ENCODE measurements at regions not wholly inside any gene's neighbourhood (a gene's known extent, or its start where the extent isn't known, plus 50 kb on each side); places are given as distances from the start of the nearest gene placed in this dataset.
A peak's percentile ranks its signal among the peaks of the same experiment; 100 is the strongest.

- Mint-ChIP-seq H3K9me3 (no peaks in the 10 kb centered on the region), H3K27me3 (ENCODE audit: insufficient read depth, low read depth, poor library complexity) (peaks cover 3% of the 10 kb centered on the region), H3K4me3 (no peak overlapping the region), H3K4me1 (peaks cover 17% of the 10 kb centered on the region), H3K36me3 (ENCODE audit: low read depth) (no peaks in the 10 kb centered on the region; the same call in 2 of the 3 replicates), H3K27ac (no peak overlapping the region)
- H3K9me2 ChIP-seq (ENCODE audit: insufficient read depth) = no peaks in the 10 kb centered on the region; the same call in 1 of the 2 replicates
- H3F3A ChIP-seq (replicated peaks; ENCODE audit: low read depth) = no peaks in the 10 kb centered on the region
- ATAC-seq = peak; percentile 90
- no peak overlapping the region for H3K4me2 ChIP-seq
- H3K4me3 ChIP-seq = no peak overlapping the region
- no peaks in the 10 kb centered on the region for H4K20me1 ChIP-seq (replicated peaks; ENCODE audit: insufficient read depth)
- H3K79me2 ChIP-seq (replicated peaks; ENCODE audit: insufficient read depth) = no peaks in the 10 kb centered on the region
- peak; percentile 44 for DNase-seq (ENCODE audit: low spot score)
- peak overlapping the region; percentile 72 for H2AFZ ChIP-seq
- no peak overlapping the region for H3K27ac ChIP-seq (ENCODE audit: low read depth)
- TF ChIP-seq EZH2phosphoT487 (IDR thresholded peaks at IDR 0.05; ENCODE audit: unreplicated experiment) (no peak), NANOG (IDR thresholded peaks at IDR 0.05; ENCODE audit: borderline replicate concordance) (no peak), CREB1 (CRISPR knock-in tag; IDR thresholded peaks at IDR 0.05; ENCODE audit: low read depth) (no peak), JUNB (IDR thresholded peaks at IDR 0.05; ENCODE audit: unreplicated experiment) (no peak)
- no peaks in the 10 kb centered on the region for H3K36me3 ChIP-seq (ENCODE audit: insufficient read depth)
- H3K4me1 ChIP-seq (ENCODE audit: insufficient read depth) = no peaks in the 10 kb centered on the region
- H3K27me3 ChIP-seq (ENCODE audit: insufficient read depth) = no peaks in the 10 kb centered on the region
Observed at GRCh38 chr18:10242936-10243680, 211.3 kb upstream of the APCDD1 start.

- no peaks in the 10 kb centered on the region for H3K79me2 ChIP-seq (replicated peaks; ENCODE audit: insufficient read depth)
- no peak overlapping the region for H3K4me2 ChIP-seq
- H3F3A ChIP-seq (replicated peaks; ENCODE audit: low read depth) = no peaks in the 10 kb centered on the region
- H3K4me1 ChIP-seq (ENCODE audit: insufficient read depth) = no peaks in the 10 kb centered on the region
- no peak overlapping the region for H3K27ac ChIP-seq (ENCODE audit: low read depth)
- no peak overlapping the region for H3K4me3 ChIP-seq
- peaks cover 2% of the 10 kb centered on the region for H3K27me3 Mint-ChIP-seq (ENCODE audit: insufficient read depth, low read depth, poor library complexity)
- H3K4me1 Mint-ChIP-seq = peaks cover 17% of the 10 kb centered on the region
- no peaks in the 10 kb centered on the region; the same call in 2 of the 3 replicates for H3K36me3 Mint-ChIP-seq (ENCODE audit: low read depth)
- H3K27me3 ChIP-seq (ENCODE audit: insufficient read depth) = no peaks in the 10 kb centered on the region
- no peak overlapping the region for H3K4me3 Mint-ChIP-seq
- H3K9me2 ChIP-seq (ENCODE audit: insufficient read depth) = no peaks in the 10 kb centered on the region; the same call in 1 of the 2 replicates
- H3K27ac Mint-ChIP-seq = no peak overlapping the region
- ATAC-seq (no peak), DNase-seq (ENCODE audit: low spot score) (no peak)
- TF ChIP-seq ZNF331 (CRISPR knock-in tag; IDR thresholded peaks at IDR 0.05; ENCODE audit: low read depth) = no peak
- no peak for TF ChIP-seq EZH2phosphoT487 (IDR thresholded peaks at IDR 0.05; ENCODE audit: unreplicated experiment)
- TF ChIP-seq EZH2 (IDR thresholded peaks at IDR 0.05; ENCODE audit: low read depth, unreplicated experiment) = no peak
- no peak for TF ChIP-seq ZNF114 (CRISPR knock-in tag; IDR thresholded peaks at IDR 0.05)
- no peak for TF ChIP-seq JUNB (IDR thresholded peaks at IDR 0.05; ENCODE audit: unreplicated experiment)
- no peak for TF ChIP-seq POLR2AphosphoS5 (IDR thresholded peaks at IDR 0.05; ENCODE audit: low read depth)
- no peak overlapping the region for H2AFZ ChIP-seq
- no peaks in the 10 kb centered on the region for H3K9me3 Mint-ChIP-seq
- no peaks in the 10 kb centered on the region for H3K36me3 ChIP-seq (ENCODE audit: insufficient read depth)
- no peaks in the 10 kb centered on the region for H4K20me1 ChIP-seq (replicated peaks; ENCODE audit: insufficient read depth)
Observed at GRCh38 chr18:10244341-10244740, 210.1 kb upstream of the APCDD1 start.

- no peak for ATAC-seq
- Histone ChIP-seq H3K4me3 (no peak overlapping the region), H3K9me2 (ENCODE audit: insufficient read depth) (no peaks in the 10 kb centered on the region; the same call in 1 of the 2 replicates), H3K27me3 (ENCODE audit: insufficient read depth) (no peaks in the 10 kb centered on the region), H3F3A (replicated peaks; ENCODE audit: low read depth) (no peaks in the 10 kb centered on the region), H3K36me3 (ENCODE audit: insufficient read depth) (no peaks in the 10 kb centered on the region), H3K79me2 (replicated peaks; ENCODE audit: insufficient read depth) (no peaks in the 10 kb centered on the region), H3K27ac (ENCODE audit: low read depth) (no peak overlapping the region), H3K4me1 (ENCODE audit: insufficient read depth) (no peaks in the 10 kb centered on the region), H2AFZ (no peak overlapping the region; the same call in 1 of the 2 replicates), H4K20me1 (replicated peaks; ENCODE audit: insufficient read depth) (no peaks in the 10 kb centered on the region), H3K4me2 (no peak overlapping the region)
- no peak overlapping the region for H3K27ac Mint-ChIP-seq
- peaks cover 17% of the 10 kb centered on the region for H3K4me1 Mint-ChIP-seq
- no peak overlapping the region for H3K4me3 Mint-ChIP-seq
- H3K9me3 Mint-ChIP-seq = no peaks in the 10 kb centered on the region
- H3K27me3 Mint-ChIP-seq (ENCODE audit: insufficient read depth, low read depth, poor library complexity) = peaks cover 2% of the 10 kb centered on the region
- no peaks in the 10 kb centered on the region; the same call in 2 of the 3 replicates for H3K36me3 Mint-ChIP-seq (ENCODE audit: low read depth)
- DNase-seq (ENCODE audit: low spot score) = no peak
- no peak for TF ChIP-seq EZH2phosphoT487 (IDR thresholded peaks at IDR 0.05; ENCODE audit: unreplicated experiment)
- no peak for TF ChIP-seq ZNF114 (CRISPR knock-in tag; IDR thresholded peaks at IDR 0.05)
- no peak for TF ChIP-seq POLR2AphosphoS5 (IDR thresholded peaks at IDR 0.05; ENCODE audit: low read depth)
- TF ChIP-seq CTCF (conservative IDR thresholded peaks at IDR 0.05; ENCODE audit: low read depth in 2 of 2) = no peak
- no peak for TF ChIP-seq CREB1 (CRISPR knock-in tag; IDR thresholded peaks at IDR 0.05; ENCODE audit: low read depth)
Observed at GRCh38 chr18:10245031-10245845, 209.2 kb upstream of the APCDD1 start.
